CD4-positive, CD25-positive, alpha-beta regulatory T cell (primary cell): ENCODE measurements at regions not wholly inside any gene's neighbourhood (a gene's known extent, or its start where the extent isn't known, plus 50 kb on each side); places are given as distances from the start of the nearest gene placed in this dataset.
A peak's percentile ranks its signal among the peaks of the same experiment; 100 is the strongest.

ENCODE experiments used
- ATAC-seq, 2 donors: fragments of 150-1000 bp; cut with Tn5 transposase; one replicate each; pipeline ENCODE4 v1.10.0; 2021; ENCODE audit warnings: low read depth in 2 of 2, moderate number of reproducible peaks in 2 of 2, moderate library complexity in 1 of 2
- DNase-seq, 3 donors: peaks; one replicate each; pipeline versions ENCODE4 v3.0.0 to v3.0.0-alpha.2; 2012 to 2022; ENCODE audit warnings: mixed read lengths in 1 of 3
- H3K27ac ChIP-seq: one replicate; pipeline ENCODE4 v1.7.0; 2013; ENCODE audit warnings: mild to moderate bottlenecking, low read length; ENCODE audit not compliant: insufficient read depth, poor library complexity, severe bottlenecking
- H3K27me3 ChIP-seq: one replicate; pipeline ENCODE4 v1.7.0; 2013; ENCODE audit warnings: low read length; ENCODE audit not compliant: control insufficient read depth, insufficient read depth
- H3K36me3 ChIP-seq: one replicate; pipeline ENCODE4 v1.7.0; 2013; ENCODE audit warnings: mild to moderate bottlenecking, low read length, moderate library complexity; ENCODE audit not compliant: control insufficient read depth, insufficient read depth
- H3K4me1 ChIP-seq: 2 replicates; pipeline ENCODE4 v1.7.0; 2013; ENCODE audit warnings: mild to moderate bottlenecking, low read length; ENCODE audit not compliant: insufficient read depth, control insufficient read depth, poor library complexity, severe bottlenecking
- H3K4me3 ChIP-seq: one replicate; pipeline ENCODE4 v1.7.0; 2013; ENCODE audit warnings: low read depth, mild to moderate bottlenecking, low read length, moderate library complexity
- H3K9me3 ChIP-seq, 2 experiments: 1 replicate in 1 of 2; 2 replicates in 1 of 2; pipeline ENCODE4 v1.7.0; 2013; ENCODE audit warnings: low read length in 2 of 2, mild to moderate bottlenecking in 1 of 2, moderate library complexity in 1 of 2; ENCODE audit not compliant: control insufficient read depth in 2 of 2
- H3K27ac Mint-ChIP-seq, 3 donors: one replicate each; pipeline ENCODE4 v1.8.0; 2020 to 2022; ENCODE audit warnings: mild to moderate bottlenecking in 3 of 3, mixed read lengths in 3 of 3, moderate library complexity in 2 of 3
- H3K27me3 Mint-ChIP-seq: one replicate; pipeline ENCODE4 v1.8.0; 2022; ENCODE audit warnings: mild to moderate bottlenecking, mixed read lengths
- H3K36me3 Mint-ChIP-seq: one replicate; pipeline ENCODE4 v1.8.0; 2020; ENCODE audit warnings: mixed read lengths
- H3K4me1 Mint-ChIP-seq, 4 donors: one replicate each; pipeline ENCODE4 v1.8.0; 2020 to 2022; ENCODE audit warnings: mixed read lengths in 4 of 4, mild to moderate bottlenecking in 1 of 4
- H3K4me3 Mint-ChIP-seq, 4 donors: one replicate each; pipeline ENCODE4 v1.8.0; 2020 to 2022; ENCODE audit warnings: mild to moderate bottlenecking in 4 of 4, mixed read lengths in 4 of 4, moderate library complexity in 3 of 4
- H3K9me3 Mint-ChIP-seq, 7 donors: one replicate each; pipeline ENCODE4 v1.8.0; 2020 to 2022; ENCODE audit warnings: mixed read lengths in 7 of 7, mild to moderate bottlenecking in 3 of 7, moderate library complexity in 2 of 7

DNA sequence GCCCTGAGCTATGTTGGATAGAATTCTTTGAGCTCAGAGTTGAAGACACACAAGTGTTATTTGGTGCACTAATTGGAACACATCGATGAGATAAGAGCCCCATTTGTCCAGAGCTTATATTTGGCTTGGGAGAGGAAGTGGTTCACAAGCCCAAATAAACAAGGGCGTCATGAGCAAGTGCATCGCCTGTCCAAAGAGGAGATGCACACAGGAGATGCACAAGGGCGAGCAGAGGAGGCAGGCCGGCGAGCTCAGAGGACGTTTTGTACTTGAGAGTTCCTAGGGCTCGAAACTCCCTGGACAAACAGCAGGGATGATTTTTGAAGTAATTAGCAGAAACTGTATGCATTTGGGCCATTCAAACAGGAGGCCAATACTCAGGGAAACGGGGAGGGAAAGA, 212.8 kb upstream of the IRX1 start:
- H3K4me3 Mint-ChIP-seq: no peak overlapping the region
- peaks cover 0 to 10% (median 5%) of the 10 kb centered on the region in 7 donors for H3K9me3 Mint-ChIP-seq
- no peak for DNase-seq
- no peak for ATAC-seq
- no peaks in the 10 kb centered on the region for H3K27me3 ChIP-seq
- no peak overlapping the region for H3K27ac ChIP-seq
- no peaks in the 10 kb centered on the region for H3K4me1 Mint-ChIP-seq
- no peak overlapping the region for H3K4me3 ChIP-seq
- no peaks in the 10 kb centered on the region for H3K4me1 ChIP-seq
- no peaks in the 10 kb centered on the region for H3K27me3 Mint-ChIP-seq
- no peaks in the 10 kb centered on the region for H3K36me3 ChIP-seq
- peak overlapping the region in 1 of 3 donors; percentile 83 for H3K27ac Mint-ChIP-seq
- no peaks in the 10 kb centered on the region for H3K36me3 Mint-ChIP-seq
- H3K9me3 ChIP-seq: peaks cover 0 to 3% of the 10 kb centered on the region in 2 experiments

DNA sequence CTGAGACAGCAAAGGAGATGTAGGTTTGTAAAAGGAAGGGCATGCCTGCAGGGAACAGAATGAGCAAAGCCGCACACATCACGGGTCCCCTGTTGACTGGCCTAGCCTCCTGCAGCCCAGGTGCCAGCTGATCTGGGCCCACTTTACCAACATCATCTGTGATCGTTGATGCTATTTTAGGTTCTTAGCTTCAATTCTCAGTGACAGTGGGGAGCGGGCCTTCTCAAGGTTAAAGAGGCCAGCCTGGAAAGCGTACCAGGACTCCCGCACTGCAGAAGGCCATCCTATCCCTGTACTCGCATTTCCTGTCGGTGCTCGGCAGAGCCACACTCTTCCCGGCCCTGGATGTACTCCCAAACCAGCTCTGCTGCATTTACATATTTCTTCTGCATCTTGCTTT, 213.5 kb upstream of the IRX1 start:
- Histone ChIP-seq H3K4me1 (no peaks in the 10 kb centered on the region), H3K9me3 (peaks cover 0 to 3% of the 10 kb centered on the region in 2 experiments), H3K27ac (no peak overlapping the region), H3K4me3 (no peak overlapping the region), H3K36me3 (no peaks in the 10 kb centered on the region), H3K27me3 (no peaks in the 10 kb centered on the region)
- H3K27me3 Mint-ChIP-seq: no peaks in the 10 kb centered on the region
- no peak overlapping the region for H3K4me3 Mint-ChIP-seq
- DNase-seq (no peak), ATAC-seq (no peak)
- no peak overlapping the region for H3K27ac Mint-ChIP-seq
- no peaks in the 10 kb centered on the region for H3K36me3 Mint-ChIP-seq
- H3K9me3 Mint-ChIP-seq: peaks cover 0 to 10% (median 5%) of the 10 kb centered on the region in 7 donors
- no peaks in the 10 kb centered on the region for H3K4me1 Mint-ChIP-seq

DNA sequence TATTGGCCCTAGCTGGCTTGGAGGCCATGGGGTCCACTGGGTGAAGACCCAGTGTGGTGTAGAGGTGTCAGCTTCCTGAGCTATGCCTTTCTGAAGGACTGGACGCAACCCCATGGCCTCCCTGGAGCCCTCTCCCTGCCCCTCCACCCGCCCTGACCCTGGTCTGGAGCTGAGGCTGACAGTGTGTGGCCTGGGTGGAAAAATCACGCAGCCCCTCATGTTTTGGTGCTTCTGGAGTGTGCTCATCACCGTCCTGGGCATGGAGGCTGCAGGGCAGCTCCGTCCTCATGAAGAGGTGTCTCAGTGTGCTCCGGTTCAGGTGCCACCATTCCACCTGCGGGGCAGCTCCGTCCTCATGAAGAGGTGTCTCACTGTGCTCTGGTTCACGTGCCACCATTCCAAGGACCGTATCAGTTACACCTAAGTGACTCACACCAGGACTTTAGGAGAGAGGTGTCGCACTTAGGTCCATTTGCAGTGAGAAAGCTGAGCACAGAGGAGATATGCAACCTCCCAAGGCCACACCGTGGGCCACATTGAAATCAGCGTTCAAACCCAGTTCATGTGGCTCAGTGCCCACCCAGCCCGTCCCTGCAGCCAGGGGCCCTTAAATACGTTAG, 214.3 kb upstream of the IRX1 start:
- Mint-ChIP-seq H3K27ac (no peak overlapping the region), H3K4me3 (no peak overlapping the region), H3K36me3 (no peaks in the 10 kb centered on the region), H3K27me3 (no peaks in the 10 kb centered on the region), H3K9me3 (peaks cover 0 to 10% (median 5%) of the 10 kb centered on the region in 7 donors), H3K4me1 (no peaks in the 10 kb centered on the region)
- Histone ChIP-seq H3K9me3 (peaks cover 0 to 3% of the 10 kb centered on the region in 2 experiments), H3K27me3 (no peaks in the 10 kb centered on the region), H3K36me3 (no peaks in the 10 kb centered on the region), H3K4me1 (no peaks in the 10 kb centered on the region), H3K4me3 (no peak overlapping the region), H3K27ac (no peak overlapping the region)
- DNase-seq: no peak
- ATAC-seq: no peak

DNA sequence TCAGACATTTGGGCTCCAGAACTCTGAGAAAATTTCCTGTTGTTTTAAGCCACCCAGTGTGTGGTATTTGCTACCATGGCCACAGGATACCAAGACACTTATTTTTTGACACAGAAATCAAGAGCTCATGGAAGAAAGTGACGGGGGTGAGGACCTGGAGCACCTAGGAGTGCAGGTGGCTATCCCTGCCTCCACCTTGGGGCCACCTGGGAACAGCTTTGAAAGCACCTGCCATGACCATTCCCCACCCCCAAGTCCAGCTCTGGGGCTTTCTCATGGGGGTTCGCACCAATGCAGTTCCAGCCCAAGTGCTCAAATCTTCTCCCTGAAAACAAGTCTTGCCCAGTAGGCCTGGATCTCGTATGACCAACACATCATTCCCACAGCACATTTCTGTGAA, 214.9 kb upstream of the IRX1 start:
- H3K27me3 ChIP-seq: no peaks in the 10 kb centered on the region
- no peak overlapping the region for H3K4me3 Mint-ChIP-seq
- DNase-seq (no peak), ATAC-seq (no peak)
- peaks cover 0 to 3% of the 10 kb centered on the region in 2 experiments for H3K9me3 ChIP-seq
- H3K36me3 Mint-ChIP-seq: no peaks in the 10 kb centered on the region
- no peaks in the 10 kb centered on the region for H3K27me3 Mint-ChIP-seq
- no peaks in the 10 kb centered on the region for H3K4me1 Mint-ChIP-seq
- no peaks in the 10 kb centered on the region for H3K36me3 ChIP-seq
- H3K4me3 ChIP-seq: no peak overlapping the region
- no peak overlapping the region for H3K27ac Mint-ChIP-seq
- peaks cover 0 to 13% (median 7%) of the 10 kb centered on the region in 7 donors for H3K9me3 Mint-ChIP-seq
- H3K27ac ChIP-seq: no peak overlapping the region
- H3K4me1 ChIP-seq: no peaks in the 10 kb centered on the region

DNA sequence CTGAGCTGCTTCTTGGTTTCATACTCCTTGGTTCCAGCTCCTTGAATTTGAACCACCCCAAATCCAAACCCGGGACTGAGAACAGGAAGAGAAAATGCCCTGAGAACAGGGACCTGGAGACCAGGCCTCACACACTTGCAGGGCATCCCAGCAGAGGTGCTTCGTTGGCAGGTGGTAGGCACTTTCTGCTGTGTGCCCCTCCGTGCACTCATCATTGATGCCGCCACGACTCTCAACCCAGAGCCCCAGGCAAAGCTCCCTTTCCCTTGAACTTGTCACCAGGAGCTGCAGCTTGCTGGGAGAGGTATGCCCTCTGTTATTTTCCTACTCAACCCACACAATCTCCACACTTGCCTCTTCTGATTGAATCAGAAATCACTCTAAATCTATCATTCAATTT, 217.8 kb upstream of the IRX1 start:
- H3K27ac ChIP-seq: no peak overlapping the region
- H3K4me3 Mint-ChIP-seq: peak overlapping the region in 1 of 4 donors; percentile 39
- no peaks in the 10 kb centered on the region for H3K4me1 ChIP-seq
- H3K27me3 Mint-ChIP-seq: no peaks in the 10 kb centered on the region
- H3K4me3 ChIP-seq: no peak overlapping the region
- peaks cover under 1 to 21% of the 10 kb centered on the region in 2 experiments for H3K9me3 ChIP-seq
- no peak for DNase-seq
- H3K4me1 Mint-ChIP-seq: no peaks in the 10 kb centered on the region
- no peak overlapping the region for H3K27ac Mint-ChIP-seq
- H3K27me3 ChIP-seq: no peaks in the 10 kb centered on the region
- no peaks in the 10 kb centered on the region for H3K36me3 Mint-ChIP-seq
- no peaks in the 10 kb centered on the region for H3K36me3 ChIP-seq
- ATAC-seq: no peak
- peaks cover 0 to 18% (median 9%) of the 10 kb centered on the region in 7 donors for H3K9me3 Mint-ChIP-seq

DNA sequence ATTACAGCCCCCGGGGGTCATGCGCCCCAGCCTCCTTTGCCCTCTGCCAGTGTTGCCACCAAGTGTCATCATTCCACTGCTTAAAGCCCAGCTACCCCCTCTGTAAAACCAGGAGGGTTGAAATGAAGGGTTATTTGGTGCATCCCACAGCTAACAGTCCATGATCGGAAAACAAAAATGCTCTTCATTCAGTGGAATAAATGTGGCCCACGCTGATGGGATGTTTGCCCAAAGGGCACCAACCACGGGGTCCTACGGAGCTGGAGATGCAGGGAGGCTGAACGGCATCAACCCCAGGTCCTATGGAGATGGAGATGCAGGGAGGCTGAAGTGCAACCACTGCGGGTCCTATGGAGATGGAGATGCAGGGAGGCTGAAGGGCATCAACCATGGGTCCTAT, 218.5 kb upstream of the IRX1 start:
- Mint-ChIP-seq H3K9me3 (peaks cover 0 to 18% (median 8%) of the 10 kb centered on the region in 7 donors), H3K4me3 (no peak overlapping the region), H3K4me1 (no peaks in the 10 kb centered on the region), H3K27me3 (no peaks in the 10 kb centered on the region), H3K36me3 (no peaks in the 10 kb centered on the region), H3K27ac (no peak overlapping the region)
- no peaks in the 10 kb centered on the region for H3K36me3 ChIP-seq
- H3K4me3 ChIP-seq: no peak overlapping the region
- no peaks in the 10 kb centered on the region for H3K4me1 ChIP-seq
- H3K27me3 ChIP-seq: no peaks in the 10 kb centered on the region
- no peak overlapping the region for H3K27ac ChIP-seq
- DNase-seq (no peak), ATAC-seq (no peak)
- H3K9me3 ChIP-seq: peaks cover 3 to 26% of the 10 kb centered on the region in 2 experiments

DNA sequence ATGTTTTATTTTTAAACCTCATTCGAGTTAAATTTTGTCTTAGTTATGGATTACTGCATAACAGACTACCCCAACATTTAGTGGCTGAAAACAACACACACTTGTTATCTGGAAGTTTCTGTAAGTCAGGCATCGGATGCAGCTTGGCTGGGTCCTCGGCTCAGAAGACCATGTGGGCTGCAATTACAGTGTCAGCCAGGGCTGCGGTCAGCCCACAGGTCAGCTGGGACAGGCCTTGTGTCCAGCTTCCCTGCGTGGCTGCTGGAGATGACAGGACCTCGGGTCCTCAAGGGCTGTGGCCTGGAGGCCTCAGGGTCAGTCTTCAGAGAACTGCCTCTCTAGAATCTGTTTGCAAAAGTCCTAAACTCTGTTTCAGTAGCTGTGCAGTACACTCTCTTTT, 219.0 kb upstream of the IRX1 start:
- Mint-ChIP-seq H3K4me1 (no peaks in the 10 kb centered on the region), H3K4me3 (no peak overlapping the region), H3K36me3 (no peaks in the 10 kb centered on the region), H3K27me3 (no peaks in the 10 kb centered on the region), H3K9me3 (peaks cover 0 to 23% (median 8%) of the 10 kb centered on the region in 7 donors), H3K27ac (no peak overlapping the region)
- DNase-seq (no peak), ATAC-seq (no peak)
- no peak overlapping the region for H3K27ac ChIP-seq
- H3K9me3 ChIP-seq: peaks cover 3 to 26% of the 10 kb centered on the region in 2 experiments
- no peaks in the 10 kb centered on the region for H3K36me3 ChIP-seq
- H3K4me1 ChIP-seq: no peaks in the 10 kb centered on the region
- H3K27me3 ChIP-seq: no peaks in the 10 kb centered on the region
- no peak overlapping the region for H3K4me3 ChIP-seq

DNA sequence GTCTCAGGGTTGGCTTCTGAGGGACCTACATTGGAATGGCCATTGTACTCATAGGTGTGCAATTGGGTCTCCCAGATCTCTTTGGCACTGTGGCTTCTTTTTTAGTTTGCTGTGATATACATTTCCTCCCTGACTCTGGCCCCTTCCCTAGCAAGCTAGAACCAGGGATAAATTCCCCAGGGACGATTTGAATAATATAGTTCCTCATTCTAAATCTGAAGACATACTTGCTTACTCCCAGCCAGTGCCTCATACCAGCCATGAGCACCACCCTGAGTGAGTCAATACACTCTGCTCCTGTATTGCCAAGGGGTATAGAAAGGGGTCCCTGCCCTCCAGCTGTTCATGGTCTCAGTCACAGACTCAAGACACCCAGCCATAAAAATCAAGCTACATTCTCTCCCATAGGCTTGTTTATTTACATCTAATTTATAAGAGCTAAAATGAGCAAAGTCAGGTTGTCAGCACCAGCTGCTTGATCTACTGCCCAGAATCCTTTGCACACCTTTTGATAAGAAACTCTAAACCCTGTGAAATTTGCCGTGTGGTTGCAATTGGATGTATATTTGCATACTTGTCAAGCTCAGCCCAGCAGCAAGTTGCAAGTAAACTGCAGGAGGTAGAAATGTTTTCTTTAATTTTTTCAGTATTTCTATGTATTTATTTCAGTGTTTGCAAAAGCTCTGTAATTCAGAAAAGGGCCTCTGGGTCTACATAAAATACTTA, 219.9 kb upstream of the IRX1 start:
- Histone ChIP-seq H3K27me3 (no peaks in the 10 kb centered on the region), H3K9me3 (peaks cover 3 to 26% of the 10 kb centered on the region in 2 experiments), H3K4me3 (no peak overlapping the region), H3K4me1 (no peaks in the 10 kb centered on the region), H3K27ac (no peak overlapping the region), H3K36me3 (no peaks in the 10 kb centered on the region)
- no peak overlapping the region for H3K4me3 Mint-ChIP-seq
- H3K27me3 Mint-ChIP-seq: no peaks in the 10 kb centered on the region
- ATAC-seq (no peak), DNase-seq (no peak)
- H3K4me1 Mint-ChIP-seq: no peaks in the 10 kb centered on the region
- H3K27ac Mint-ChIP-seq: no peak overlapping the region
- H3K9me3 Mint-ChIP-seq: peaks cover 0 to 25% (median 8%) of the 10 kb centered on the region in 7 donors
- no peaks in the 10 kb centered on the region for H3K36me3 Mint-ChIP-seq
